ENCODE measurements at regions not wholly inside any gene's neighbourhood (a gene's known extent, or its start where the extent isn't known, plus 50 kb on each side); places are given as distances from the start of the nearest gene placed in this dataset.

DNA sequence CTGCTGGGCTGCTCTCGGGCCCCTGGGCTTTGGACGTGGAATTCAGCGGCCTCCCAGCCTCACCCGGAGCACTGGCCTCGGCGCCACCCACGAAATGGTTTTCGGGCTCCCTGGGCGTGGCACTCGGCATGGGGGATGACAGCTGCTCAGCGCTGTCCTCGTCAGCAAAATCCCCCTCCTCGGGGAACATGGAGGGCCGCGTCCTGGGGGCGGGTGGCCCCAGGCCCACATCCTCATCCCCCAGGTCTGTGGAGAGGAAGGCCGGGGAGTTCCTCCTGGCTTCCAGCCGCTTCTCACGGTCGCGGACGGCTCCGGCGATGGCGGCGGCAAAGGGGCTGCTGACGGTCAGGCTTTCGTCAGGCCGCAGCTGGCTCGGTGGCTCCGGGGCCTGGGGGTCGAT lies 88.4 kb downstream of the CTTN start:
- TF ChIP-seq, protein P1, sequence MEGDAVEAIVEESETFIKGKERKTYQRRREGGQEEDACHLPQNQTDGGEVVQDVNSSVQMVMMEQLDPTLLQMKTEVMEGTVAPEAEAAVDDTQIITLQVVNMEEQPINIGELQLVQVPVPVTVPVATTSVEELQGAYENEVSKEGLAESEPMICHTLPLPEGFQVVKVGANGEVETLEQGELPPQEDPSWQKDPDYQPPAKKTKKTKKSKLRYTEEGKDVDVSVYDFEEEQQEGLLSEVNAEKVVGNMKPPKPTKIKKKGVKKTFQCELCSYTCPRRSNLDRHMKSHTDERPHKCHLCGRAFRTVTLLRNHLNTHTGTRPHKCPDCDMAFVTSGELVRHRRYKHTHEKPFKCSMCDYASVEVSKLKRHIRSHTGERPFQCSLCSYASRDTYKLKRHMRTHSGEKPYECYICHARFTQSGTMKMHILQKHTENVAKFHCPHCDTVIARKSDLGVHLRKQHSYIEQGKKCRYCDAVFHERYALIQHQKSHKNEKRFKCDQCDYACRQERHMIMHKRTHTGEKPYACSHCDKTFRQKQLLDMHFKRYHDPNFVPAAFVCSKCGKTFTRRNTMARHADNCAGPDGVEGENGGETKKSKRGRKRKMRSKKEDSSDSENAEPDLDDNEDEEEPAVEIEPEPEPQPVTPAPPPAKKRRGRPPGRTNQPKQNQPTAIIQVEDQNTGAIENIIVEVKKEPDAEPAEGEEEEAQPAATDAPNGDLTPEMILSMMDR (IDR thresholded peaks at IDR 0.05) = no peak
- no peak for TF ChIP-seq ZFX (IDR thresholded peaks at IDR 0.05; ENCODE audit: borderline replicate concordance)
- no peak overlapping the region for H3K27ac ChIP-seq

DNA sequence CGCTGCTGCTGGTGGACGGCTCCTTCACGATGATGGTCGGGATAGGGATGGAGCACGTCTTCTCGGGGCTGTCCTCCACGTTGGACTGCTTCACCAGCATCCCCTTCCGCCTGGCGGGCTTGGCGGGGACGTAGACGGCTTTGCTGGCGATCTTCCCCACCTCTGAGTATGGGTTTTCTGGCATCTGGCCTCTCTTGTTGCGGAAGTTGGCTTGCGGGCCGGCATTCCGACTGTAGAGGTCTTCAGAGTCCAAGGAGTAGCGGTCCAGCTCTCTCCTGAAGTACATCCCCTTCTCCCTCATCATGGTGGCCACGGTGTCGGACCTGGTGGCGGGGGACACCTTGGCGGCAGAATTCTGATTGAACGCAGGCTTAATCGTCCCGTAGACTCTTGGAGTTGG lies 88.8 kb downstream of the CTTN start:
- TF ChIP-seq ZFX (IDR thresholded peaks at IDR 0.05; ENCODE audit: borderline replicate concordance) = no peak
- TF ChIP-seq, protein P1 (IDR thresholded peaks at IDR 0.05) = no peak
- H3K27ac ChIP-seq = no peak overlapping the region

DNA sequence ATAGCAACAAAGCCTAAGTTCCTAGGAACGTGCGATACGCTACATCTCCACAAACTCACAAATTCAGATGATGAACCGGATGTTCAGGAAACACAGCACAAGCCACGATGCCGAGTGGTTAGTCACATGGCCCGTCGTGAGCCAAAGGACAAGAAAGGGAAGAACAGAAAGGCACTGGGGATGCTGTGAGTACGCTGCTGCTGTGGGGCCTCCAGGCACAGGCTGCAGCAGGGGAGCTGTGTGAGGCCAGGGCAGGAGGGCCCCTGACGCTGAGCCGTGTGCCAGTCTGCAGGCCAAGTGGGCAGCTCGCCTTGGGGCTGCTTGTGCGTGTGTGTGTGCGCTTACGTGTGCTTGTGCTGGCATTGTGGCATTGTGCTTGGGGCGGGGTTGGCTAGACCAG lies 89.4 kb downstream of the CTTN start:
- TF ChIP-seq ZFX (IDR thresholded peaks at IDR 0.05; ENCODE audit: borderline replicate concordance) = no peak
- TF ChIP-seq, protein P1 (IDR thresholded peaks at IDR 0.05) = no peak
- no peak overlapping the region for H3K27ac ChIP-seq

DNA sequence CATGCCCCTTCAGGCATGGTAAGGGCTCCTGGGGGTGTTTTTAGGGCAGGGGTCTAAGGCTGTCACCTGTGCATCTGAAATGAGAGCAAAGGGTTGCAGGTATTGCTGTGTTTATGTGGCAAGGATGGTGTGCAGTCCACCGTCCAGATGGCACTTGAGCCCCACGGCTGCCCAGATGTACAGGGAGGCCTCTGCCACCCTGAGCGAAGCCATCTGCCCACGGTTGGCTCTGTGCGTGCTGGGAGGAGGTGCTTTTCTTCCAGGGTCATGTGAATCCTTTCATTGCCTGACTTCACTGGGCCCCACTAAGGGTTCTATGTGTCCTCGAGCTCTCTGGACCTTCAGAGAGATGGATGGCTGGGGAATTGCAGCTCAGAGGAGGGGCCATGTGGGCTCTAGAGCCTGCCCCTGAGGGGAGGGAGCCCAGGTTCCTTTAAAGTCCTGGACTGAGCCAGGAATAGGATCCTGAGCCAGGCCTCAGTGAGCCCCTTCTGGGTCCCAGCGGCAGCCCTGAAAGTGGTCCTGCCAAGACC lies 89.9 kb downstream of the CTTN start:
- TF ChIP-seq, protein P1 (IDR thresholded peaks at IDR 0.05) = no peak
- no peak for TF ChIP-seq ZFX (IDR thresholded peaks at IDR 0.05; ENCODE audit: borderline replicate concordance)
- no peak overlapping the region for H3K27ac ChIP-seq

DNA sequence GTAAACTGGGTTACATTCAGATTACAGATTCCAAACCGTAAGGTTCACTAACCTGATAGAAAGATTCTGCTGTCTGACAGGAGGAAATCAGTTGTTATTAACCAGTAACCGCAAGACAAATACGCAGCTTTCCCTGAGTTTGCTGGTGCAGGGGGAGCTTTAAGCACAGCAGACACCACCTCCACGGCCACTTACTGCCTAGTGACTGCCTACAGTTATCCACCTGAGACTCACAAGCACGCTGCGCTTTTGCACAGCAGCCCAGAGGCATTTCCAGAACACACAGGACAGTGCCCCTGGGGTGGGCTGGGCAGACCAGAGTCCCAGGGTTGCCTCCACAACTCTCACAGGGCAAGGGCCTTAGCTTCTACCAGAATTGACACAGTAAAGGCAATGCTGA lies 90.9 kb downstream of the CTTN start:
- H3K27ac ChIP-seq = no peak overlapping the region
- TF ChIP-seq, protein P1 (IDR thresholded peaks at IDR 0.05) = no peak
- no peak for TF ChIP-seq ZFX (IDR thresholded peaks at IDR 0.05; ENCODE audit: borderline replicate concordance)

DNA sequence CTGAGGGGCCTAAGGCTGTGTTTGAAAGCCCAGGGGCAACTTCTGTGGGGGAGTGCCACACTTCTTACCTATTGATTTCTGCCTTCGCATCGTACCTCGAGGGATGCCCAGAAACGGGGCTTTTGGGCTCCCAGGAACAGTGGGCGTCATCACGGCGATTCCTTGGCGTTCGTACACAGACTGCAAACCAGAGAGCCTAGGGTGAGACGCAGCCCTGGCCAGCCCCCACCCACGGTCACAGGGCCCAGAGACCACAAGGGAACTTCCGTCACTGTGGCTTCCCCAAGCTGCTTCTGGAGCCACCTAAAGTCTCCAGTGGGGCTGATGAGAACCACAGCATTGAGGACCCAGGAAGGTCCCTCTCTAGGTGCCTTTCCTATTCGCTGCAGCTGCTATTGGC lies 91.9 kb downstream of the CTTN start:
- no peak for TF ChIP-seq ZFX (IDR thresholded peaks at IDR 0.05; ENCODE audit: borderline replicate concordance)
- TF ChIP-seq, protein P1 (IDR thresholded peaks at IDR 0.05) = no peak
- H3K27ac ChIP-seq = no peak overlapping the region

DNA sequence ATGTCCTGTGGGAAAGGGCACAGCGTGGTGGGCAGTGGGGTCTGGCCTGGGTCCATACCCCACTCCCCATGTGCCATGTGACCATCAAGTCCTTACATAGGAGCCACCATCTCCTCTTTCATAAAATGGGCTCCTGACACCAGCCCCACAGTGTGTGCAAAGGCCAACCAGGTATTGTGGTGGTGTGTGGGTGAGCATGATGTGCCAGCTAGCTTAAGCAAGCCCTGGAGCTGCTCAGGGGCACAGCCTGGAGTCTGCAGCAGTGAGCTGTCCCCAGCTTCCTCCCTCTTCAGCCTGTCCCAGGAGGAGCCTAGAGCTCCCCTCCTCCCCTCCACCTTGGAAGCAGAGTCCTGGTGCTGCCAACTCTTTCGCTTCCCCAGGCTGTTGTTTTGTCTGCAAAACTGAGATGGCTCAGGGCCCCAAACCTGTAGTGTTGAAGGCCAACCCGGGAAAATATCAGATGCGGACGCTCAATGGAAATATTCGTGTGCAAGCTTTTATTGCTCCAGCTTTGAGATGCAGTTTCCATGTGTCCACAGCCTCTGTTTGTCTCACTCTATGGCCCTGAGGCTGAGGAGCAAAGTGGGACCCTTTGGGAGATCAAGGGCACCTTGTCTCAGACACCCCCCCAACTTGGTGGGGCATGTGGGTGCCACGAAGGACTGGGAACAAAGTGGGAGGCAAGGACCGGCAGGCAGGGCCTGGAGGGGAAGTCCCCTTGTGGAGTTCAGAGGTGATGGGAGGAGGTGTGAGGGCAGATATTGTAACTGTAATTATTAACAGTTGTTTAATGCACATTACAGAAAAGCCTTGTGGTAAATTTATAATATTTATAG lies 92.6 kb downstream of the CTTN start:
- H3K27ac ChIP-seq = no peak overlapping the region
- TF ChIP-seq ZFX (IDR thresholded peaks at IDR 0.05; ENCODE audit: borderline replicate concordance) = no peak
